H1 (cell line): ENCODE measurements at regions not wholly inside any gene's neighbourhood (a gene's known extent, or its start where the extent isn't known, plus 50 kb on each side); places are given as distances from the start of the nearest gene placed in this dataset.

Source experiments
- CBX8 ChIP-seq: fragments of 300-800, 300-1000 bp; sonication (generic); IDR thresholded peaks from 2 replicates; pipeline ENCODE4 v1.7.1; 2016; ENCODE audit warnings: low read depth, low read length, borderline replicate concordance
- CTCF ChIP-seq, 3 experiments: IDR thresholded peaks; 1 replicate in 2 of 3; 2 replicates in 1 of 3; pipeline versions ENCODE4 v1.5.1 to v1.6.1; 2011; ENCODE audit warnings: low read length in 3 of 3, mild to moderate bottlenecking in 3 of 3, inconsistent platforms in 2 of 3, low read depth in 1 of 3, moderate library complexity in 1 of 3; ENCODE audit not compliant: insufficient read depth in 1 of 3; ENCODE audit errors: control extremely low read depth in 1 of 3

GRCh38 chr10:2881720-2882620 lies 185.4 kb upstream of the PFKP start:
- TF ChIP-seq CTCF (IDR thresholded peaks at IDR 0.05; ENCODE audit: control extremely low read depth in 1 of 3, insufficient read depth in 1 of 3, low read depth in 1 of 3, low read length in 3 of 3), result no peak
- no peak for TF ChIP-seq CBX8
